HG02840 (cell line): ENCODE measurements at regions not wholly inside any gene's neighbourhood (a gene's known extent, or its start where the extent isn't known, plus 50 kb on each side); places are given as distances from the start of the nearest gene placed in this dataset.
"Not testable (repeated sequence)": the region's sequence is repeated elsewhere in the genome, so short reads cannot be mapped to it uniquely, and the experiment has no call there.

Source experiments
- ATAC-seq: cut with Tn5 transposase; IDR thresholded peaks from one replicate; pipeline ENCODE4 v1.9.1; 2021; ENCODE audit warnings: mild to moderate bottlenecking, moderate library complexity, moderate number of reproducible peaks; ENCODE audit not compliant: unreplicated experiment, low FRiP score

- no peak for ATAC-seq
These were observed 97.4 kb downstream of the SYF2 start for GRCh38 chr1:25134801-25135461.

- ATAC-seq: no peak
These were observed 98.0 kb downstream of the SYF2 start for GRCh38 chr1:25134307-25134706.

GRCh38 chr1:25131794-25132193, 100.5 kb downstream of the SYF2 start:
- no peak for ATAC-seq

GRCh38 chr1:25130895-25131294, 101.4 kb downstream of the SYF2 start:
- no peak for ATAC-seq

GRCh38 chr1:25129380-25129779, 102.9 kb downstream of the SYF2 start:
- no peak for ATAC-seq

GRCh38 chr1:25128121-25128621, 104.1 kb downstream of the SYF2 start:
- ATAC-seq: no peak

- ATAC-seq: no peak
These were observed 105.7 kb downstream of the SYF2 start for GRCh38 chr1:25126562-25126961.

- no peak for ATAC-seq
These were observed 108.8 kb downstream of the SYF2 start for GRCh38 chr1:25123551-25123950.

- ATAC-seq: no peak
These were observed 109.6 kb downstream of the SYF2 start for GRCh38 chr1:25122747-25123146.

- ATAC-seq: no peak
These were observed 112.0 kb downstream of the SYF2 start for GRCh38 chr1:25120281-25120680.

- ATAC-seq: no peak
These were observed 113.8 kb downstream of the SYF2 start for GRCh38 chr1:25118546-25118945.

GRCh38 chr1:25117233-25117823, 115.0 kb downstream of the SYF2 start:
- no peak for ATAC-seq

GRCh38 chr1:25116832-25117231, 115.5 kb downstream of the SYF2 start:
- no peak for ATAC-seq

GRCh38 chr1:25116117-25116516, 116.2 kb downstream of the SYF2 start:
- ATAC-seq: not testable (repeated sequence)

GRCh38 chr1:25113731-25114130, 118.6 kb downstream of the SYF2 start:
- ATAC-seq: no peak

- ATAC-seq: no peak
These were observed 119.2 kb downstream of the SYF2 start for GRCh38 chr1:25113086-25113485.

- ATAC-seq: no peak
These were observed 119.9 kb downstream of the SYF2 start for GRCh38 chr1:25112400-25112799.

GRCh38 chr1:25111706-25112105, 120.6 kb downstream of the SYF2 start:
- ATAC-seq: no peak

GRCh38 chr1:25110485-25110884, 121.8 kb downstream of the SYF2 start:
- ATAC-seq: no peak

- ATAC-seq: no peak
These were observed 122.3 kb downstream of the SYF2 start for GRCh38 chr1:25110036-25110435.

GRCh38 chr1:25109531-25109951, 122.8 kb downstream of the SYF2 start:
- ATAC-seq: no peak

- no peak for ATAC-seq
These were observed 124.7 kb downstream of the SYF2 start for GRCh38 chr1:25107643-25108010.
